Caco-2 (cell line): ENCODE measurements at regions not wholly inside any gene's neighbourhood (a gene's known extent, or its start where the extent isn't known, plus 50 kb on each side); places are given as distances from the start of the nearest gene placed in this dataset.

ENCODE experiments used
- BruUV-seq: library from RNA; stranded (reverse); fragments of 400-500 nt; replicated peaks from 2 replicates; lab custom pipeline; 2021; lab: Mats Ljungman, UMichigan
- CTCF ChIA-PET: fragments of 300-600 bp; sonication (Branson Sonifier 250); formaldehyde crosslinking; loops from one replicate; lab custom pipeline; 2022; ENCODE audit warnings: antibody characterized with exemption; lab: Charles Lee
- POLR2A ChIA-PET: fragments of 300-600 bp; sonication (Branson Sonifier 250); formaldehyde crosslinking; loops from one replicate; lab custom pipeline; 2022; ENCODE audit warnings: antibody characterized with exemption; lab: Charles Lee
- DNase-seq, 2 experiments: peaks; one replicate each; pipeline versions ENCODE4 v3.0.0 to v3.0.0-alpha.2; 2020 to 2022
- H3K27me3 ChIP-seq: replicated peaks from 2 replicates; pipeline ENCODE4 v1.6.0; 2011; ENCODE audit warnings: low read length; ENCODE audit not compliant: control insufficient read depth, insufficient read depth
- H3K36me3 ChIP-seq: 2 replicates; pipeline ENCODE4 v1.5.1; 2011; ENCODE audit warnings: low read length; ENCODE audit not compliant: control insufficient read depth, insufficient read depth
- H3K4me1 ChIP-seq: fragments of 250-450 bp; sonication (Bioruptor Pico); 2 replicates; pipeline ENCODE4 v1.5.1; 2020; ENCODE audit warnings: mild to moderate bottlenecking
- H3K4me3 ChIP-seq: 2 replicates; pipeline ENCODE4 v1.5.1; 2011; ENCODE audit warnings: low read depth, mild to moderate bottlenecking, control low read depth, low read length
- H3K9me3 ChIP-seq: fragments of 250-450 bp; sonication (Bioruptor Pico); 2 replicates; pipeline ENCODE4 v1.5.1; 2020; ENCODE audit warnings: mild to moderate bottlenecking, moderate library complexity
- H3K27ac Mint-ChIP-seq: one replicate; pipeline ENCODE4 v1.8.0; 2022; ENCODE audit warnings: mixed read lengths; ENCODE audit not compliant: unreplicated experiment
- H3K27me3 Mint-ChIP-seq: one replicate; pipeline ENCODE4 v1.8.0; 2022; ENCODE audit warnings: mixed read lengths; ENCODE audit not compliant: insufficient read depth, unreplicated experiment
- H3K36me3 Mint-ChIP-seq: one replicate; pipeline ENCODE4 v1.8.0; 2022; ENCODE audit warnings: mild to moderate bottlenecking, mixed read lengths; ENCODE audit not compliant: insufficient read depth, unreplicated experiment
- H3K4me1 Mint-ChIP-seq: one replicate; pipeline ENCODE4 v1.8.0; 2022; ENCODE audit warnings: low read depth, mixed read lengths; ENCODE audit not compliant: unreplicated experiment
- H3K4me3 Mint-ChIP-seq: one replicate; pipeline ENCODE4 v1.8.0; 2022; ENCODE audit warnings: mild to moderate bottlenecking, moderate library complexity, mixed read lengths; ENCODE audit not compliant: unreplicated experiment
- H3K9me3 Mint-ChIP-seq: one replicate; pipeline ENCODE4 v1.8.0; 2022; ENCODE audit warnings: mixed read lengths; ENCODE audit not compliant: unreplicated experiment
- CTCF ChIP-seq, 2 experiments: fragments of 200-600 bp in 1 of 2; IDR thresholded peaks; 1 replicate in 1 of 2; 2 replicates in 1 of 2; pipeline versions ENCODE4 v1.5.1 to v1.8.0; 2011 to 2022; ENCODE audit warnings: antibody characterized with exemption in 1 of 2, control low read depth in 1 of 2, inconsistent platforms in 1 of 2, low read depth in 1 of 2, low read length in 1 of 2, mild to moderate bottlenecking in 1 of 2, moderate library complexity in 1 of 2; ENCODE audit not compliant: insufficient read depth in 1 of 2, severe bottlenecking in 1 of 2, unreplicated experiment in 1 of 2
- intact Hi-C: fragments of 100-400 bp; cut with micrococcal nuclease; formaldehyde crosslinking; loops from one replicate; pipeline ENCODE4 v1.10.0; 2022; ENCODE audit not compliant: unreplicated experiment

GRCh38 chrX:128927363-128927762 lies 595.9 kb downstream of the SMARCA1 start:
- Histone ChIP-seq H3K27me3 (no peaks in the 10 kb centered on the region), H3K4me3 (no peak overlapping the region), H3K36me3 (no peaks in the 10 kb centered on the region), H3K9me3 (no peaks in the 10 kb centered on the region), H3K4me1 (no peaks in the 10 kb centered on the region)
- no peak overlapping the region for H3K4me3 Mint-ChIP-seq
- ChIA-PET POLR2A (no interaction called here), CTCF (no interaction called here)
- no TSS peak for BruUV-seq
- no peaks in the 10 kb centered on the region for H3K36me3 Mint-ChIP-seq
- H3K4me1 Mint-ChIP-seq: no peaks in the 10 kb centered on the region
- intact Hi-C loops: no loop called here
- DNase-seq: no peak
- peaks cover 8% of the 10 kb centered on the region for H3K27me3 Mint-ChIP-seq
- no peak overlapping the region for H3K27ac Mint-ChIP-seq
- TF ChIP-seq CTCF (IDR thresholded peaks at IDR 0.05; ENCODE audit: insufficient read depth in 1 of 2, low read depth in 1 of 2, low read length in 1 of 2, severe bottlenecking in 1 of 2, unreplicated experiment in 1 of 2): no peak
- H3K9me3 Mint-ChIP-seq: peaks cover 23% of the 10 kb centered on the region

GRCh38 chrX:128906753-128907152 lies 616.5 kb downstream of the SMARCA1 start:
- POLR2A ChIA-PET: no interaction called here
- H3K27ac Mint-ChIP-seq: no peak overlapping the region
- DNase-seq: no peak

GRCh38 chrX:128901018-128901417 lies 622.3 kb downstream of the SMARCA1 start:
- H3K9me3 ChIP-seq: no peaks in the 10 kb centered on the region
- no peaks in the 10 kb centered on the region for H3K4me1 Mint-ChIP-seq
- no peaks in the 10 kb centered on the region for H3K27me3 ChIP-seq
- no peak for TF ChIP-seq CTCF (IDR thresholded peaks at IDR 0.05; ENCODE audit: insufficient read depth in 1 of 2, low read depth in 1 of 2, low read length in 1 of 2, severe bottlenecking in 1 of 2, unreplicated experiment in 1 of 2)
- H3K4me3 Mint-ChIP-seq: no peak overlapping the region
- no peaks in the 10 kb centered on the region for H3K4me1 ChIP-seq
- ChIA-PET POLR2A (no interaction called here), CTCF (no interaction called here)
- H3K36me3 Mint-ChIP-seq: no peaks in the 10 kb centered on the region
- H3K4me3 ChIP-seq: no peak overlapping the region
- H3K27ac Mint-ChIP-seq: no peak overlapping the region
- no peaks in the 10 kb centered on the region for H3K36me3 ChIP-seq
- peaks cover 3% of the 10 kb centered on the region for H3K27me3 Mint-ChIP-seq
- DNase-seq: no peak
- BruUV-seq: no TSS peak
- H3K9me3 Mint-ChIP-seq: no peaks in the 10 kb centered on the region
- intact Hi-C loops: loop anchor here (10.0 kb wide), 1 partner anchor 64 kb away; no protein-coding TSS in a partner anchor

More at GRCh38 chrX:128906753-128907152, 616.5 kb downstream of the SMARCA1 start:
- no peak overlapping the region for H3K4me3 ChIP-seq
- BruUV-seq: no TSS peak
- CTCF ChIA-PET: no interaction called here
- Mint-ChIP-seq H3K4me3 (no peak overlapping the region), H3K9me3 (no peaks in the 10 kb centered on the region), H3K36me3 (no peaks in the 10 kb centered on the region), H3K4me1 (no peaks in the 10 kb centered on the region), H3K27me3 (peaks cover 3% of the 10 kb centered on the region)
- H3K36me3 ChIP-seq: no peaks in the 10 kb centered on the region
- H3K4me1 ChIP-seq: no peaks in the 10 kb centered on the region
- no peaks in the 10 kb centered on the region for H3K27me3 ChIP-seq
- no peaks in the 10 kb centered on the region for H3K9me3 ChIP-seq
- intact Hi-C loops: loop anchor here (10.0 kb wide), 1 partner anchor 58 kb away; no protein-coding TSS in a partner anchor
- TF ChIP-seq CTCF (IDR thresholded peaks at IDR 0.05; ENCODE audit: insufficient read depth in 1 of 2, low read depth in 1 of 2, low read length in 1 of 2, severe bottlenecking in 1 of 2, unreplicated experiment in 1 of 2): no peak
